ENCODE measurements at regions not wholly inside any gene's neighbourhood (a gene's known extent, or its start where the extent isn't known, plus 50 kb on each side); places are given as distances from the start of the nearest gene placed in this dataset.

DNA sequence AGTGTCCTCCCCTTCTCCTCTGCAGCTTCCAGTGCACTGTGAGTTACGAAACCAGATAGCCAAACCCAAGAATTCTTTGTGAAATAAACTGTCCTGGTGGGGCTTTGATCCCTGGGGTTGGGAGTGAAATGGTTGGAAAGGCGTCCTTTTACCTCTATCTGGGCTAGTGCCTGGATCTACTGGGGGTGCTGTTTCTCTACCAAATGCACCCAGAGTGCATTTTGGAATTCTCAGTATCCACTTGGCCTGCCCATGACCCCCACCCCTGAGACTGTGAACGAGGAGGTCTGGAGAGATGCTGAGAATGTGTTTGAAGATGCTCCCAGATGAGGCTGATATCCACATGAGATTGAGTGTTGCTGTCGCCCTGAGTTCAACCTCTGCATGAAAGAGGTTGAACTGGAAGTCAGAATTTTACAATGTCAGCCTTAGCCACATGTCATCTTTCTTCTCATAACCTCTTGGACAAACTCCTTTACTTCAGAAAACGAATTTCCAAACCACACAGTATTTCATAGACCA, 87.1 kb upstream of the CLMN start:
- TF ChIP-seq EZH2phosphoT487 (IDR thresholded peaks at IDR 0.05; ENCODE audit: borderline replicate concordance, low read length), result no peak
- TF ChIP-seq, protein P1, sequence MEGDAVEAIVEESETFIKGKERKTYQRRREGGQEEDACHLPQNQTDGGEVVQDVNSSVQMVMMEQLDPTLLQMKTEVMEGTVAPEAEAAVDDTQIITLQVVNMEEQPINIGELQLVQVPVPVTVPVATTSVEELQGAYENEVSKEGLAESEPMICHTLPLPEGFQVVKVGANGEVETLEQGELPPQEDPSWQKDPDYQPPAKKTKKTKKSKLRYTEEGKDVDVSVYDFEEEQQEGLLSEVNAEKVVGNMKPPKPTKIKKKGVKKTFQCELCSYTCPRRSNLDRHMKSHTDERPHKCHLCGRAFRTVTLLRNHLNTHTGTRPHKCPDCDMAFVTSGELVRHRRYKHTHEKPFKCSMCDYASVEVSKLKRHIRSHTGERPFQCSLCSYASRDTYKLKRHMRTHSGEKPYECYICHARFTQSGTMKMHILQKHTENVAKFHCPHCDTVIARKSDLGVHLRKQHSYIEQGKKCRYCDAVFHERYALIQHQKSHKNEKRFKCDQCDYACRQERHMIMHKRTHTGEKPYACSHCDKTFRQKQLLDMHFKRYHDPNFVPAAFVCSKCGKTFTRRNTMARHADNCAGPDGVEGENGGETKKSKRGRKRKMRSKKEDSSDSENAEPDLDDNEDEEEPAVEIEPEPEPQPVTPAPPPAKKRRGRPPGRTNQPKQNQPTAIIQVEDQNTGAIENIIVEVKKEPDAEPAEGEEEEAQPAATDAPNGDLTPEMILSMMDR (IDR thresholded peaks at IDR 0.05; ENCODE audit: low read depth, low read length, poor library complexity, severe bottlenecking), result no peak
